ENCODE measurements at regions not wholly inside any gene's neighbourhood (a gene's known extent, or its start where the extent isn't known, plus 50 kb on each side); places are given as distances from the start of the nearest gene placed in this dataset.

- H3K9me3 ChIP-seq (ENCODE audit: control extremely low read depth in 1 of 3, control insufficient read depth in 2 of 3, insufficient read depth in 1 of 3, low read length in 2 of 3), result no peaks in the 10 kb centered on the region
- Mint-ChIP-seq H3K9me3 (ENCODE audit: insufficient read depth) (no peaks in the 10 kb centered on the region), H3K4me3 (no peak overlapping the region), H3K27ac (no peak overlapping the region), H3K27me3 (no peaks in the 10 kb centered on the region), H3K4me1 (no peaks in the 10 kb centered on the region)
- no peaks in the 10 kb centered on the region for H3K36me3 ChIP-seq (replicated peaks in 1 of 2; ENCODE audit: control extremely low read depth in 1 of 2, control insufficient read depth in 1 of 2, extremely low read depth in 1 of 2, insufficient read depth in 2 of 2, low read length in 1 of 2)
- ChIA-PET CTCF (no interaction called here), POLR2A (no interaction called here)
- no peak overlapping the region for H3K4me2 ChIP-seq (replicated peaks; ENCODE audit: low read depth, low read length, poor library complexity, severe bottlenecking)
- DNase-seq, result no peak
- no peak overlapping the region for H3K27ac ChIP-seq (ENCODE audit: low read length in 2 of 2)
- no peaks in the 10 kb centered on the region for H3K4me1 ChIP-seq (ENCODE audit: control insufficient read depth in 2 of 2, insufficient read depth in 2 of 2, low read length in 2 of 2)
- no peak for ATAC-seq (ENCODE audit: low read depth)
- H4K20me1 ChIP-seq (ENCODE audit: control insufficient read depth, insufficient read depth, low read length, poor library complexity, severe bottlenecking), result no peaks in the 10 kb centered on the region
- WGBS (ENCODE audit: insufficient coverage), result no CpG with 5 or more reads among the region's 5 CpGs
- no peak overlapping the region for H3K9ac ChIP-seq (ENCODE audit: low read length)
- no peaks in the 10 kb centered on the region for H3K79me2 ChIP-seq (ENCODE audit: control insufficient read depth, insufficient read depth, low read length)
- TF ChIP-seq EZH2 (IDR thresholded peaks at IDR 0.05; ENCODE audit: borderline replicate concordance, insufficient read depth, low read depth, low read length, poor library complexity, severe bottlenecking), result no peak
- TF ChIP-seq, protein P1, sequence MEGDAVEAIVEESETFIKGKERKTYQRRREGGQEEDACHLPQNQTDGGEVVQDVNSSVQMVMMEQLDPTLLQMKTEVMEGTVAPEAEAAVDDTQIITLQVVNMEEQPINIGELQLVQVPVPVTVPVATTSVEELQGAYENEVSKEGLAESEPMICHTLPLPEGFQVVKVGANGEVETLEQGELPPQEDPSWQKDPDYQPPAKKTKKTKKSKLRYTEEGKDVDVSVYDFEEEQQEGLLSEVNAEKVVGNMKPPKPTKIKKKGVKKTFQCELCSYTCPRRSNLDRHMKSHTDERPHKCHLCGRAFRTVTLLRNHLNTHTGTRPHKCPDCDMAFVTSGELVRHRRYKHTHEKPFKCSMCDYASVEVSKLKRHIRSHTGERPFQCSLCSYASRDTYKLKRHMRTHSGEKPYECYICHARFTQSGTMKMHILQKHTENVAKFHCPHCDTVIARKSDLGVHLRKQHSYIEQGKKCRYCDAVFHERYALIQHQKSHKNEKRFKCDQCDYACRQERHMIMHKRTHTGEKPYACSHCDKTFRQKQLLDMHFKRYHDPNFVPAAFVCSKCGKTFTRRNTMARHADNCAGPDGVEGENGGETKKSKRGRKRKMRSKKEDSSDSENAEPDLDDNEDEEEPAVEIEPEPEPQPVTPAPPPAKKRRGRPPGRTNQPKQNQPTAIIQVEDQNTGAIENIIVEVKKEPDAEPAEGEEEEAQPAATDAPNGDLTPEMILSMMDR (IDR thresholded peaks at IDR 0.05), result no peak
- H3K4me3 ChIP-seq (ENCODE audit: control extremely low read depth in 1 of 5, extremely low read depth in 1 of 5, insufficient read depth in 1 of 5, low read depth in 2 of 5, low read length in 4 of 5), result no peak overlapping the region
- H3K27me3 ChIP-seq (replicated peaks in 1 of 4; ENCODE audit: control extremely low read depth in 1 of 4, control insufficient read depth in 3 of 4, insufficient read depth in 4 of 4, low read length in 3 of 4), result peaks cover 0 to 3% (median 0%) of the 10 kb centered on the region in 4 experiments
- intact Hi-C loops (cut with micrococcal nuclease), result no loop called here
- no peak overlapping the region for H2AFZ ChIP-seq (ENCODE audit: insufficient read depth, low read depth, low read length, poor library complexity, severe bottlenecking)
Observed at GRCh38 chr14:34214961-34215360, 247.1 kb downstream of the SPTSSA start.

GRCh38 chr14:34213332-34213731, 248.7 kb downstream of the SPTSSA start:
- no peak overlapping the region for H3K4me3 ChIP-seq (ENCODE audit: control extremely low read depth in 1 of 5, extremely low read depth in 1 of 5, insufficient read depth in 1 of 5, low read depth in 2 of 5, low read length in 4 of 5)
- no peak overlapping the region for H3K4me2 ChIP-seq (replicated peaks; ENCODE audit: low read depth, low read length, poor library complexity, severe bottlenecking)
- no peaks in the 10 kb centered on the region for H3K9me3 ChIP-seq (ENCODE audit: control extremely low read depth in 1 of 3, control insufficient read depth in 2 of 3, insufficient read depth in 1 of 3, low read length in 2 of 3)
- peaks cover 0 to 3% (median 0%) of the 10 kb centered on the region in 4 experiments for H3K27me3 ChIP-seq (replicated peaks in 1 of 4; ENCODE audit: control extremely low read depth in 1 of 4, control insufficient read depth in 3 of 4, insufficient read depth in 4 of 4, low read length in 3 of 4)
- no peaks in the 10 kb centered on the region for H3K36me3 ChIP-seq (replicated peaks in 1 of 2; ENCODE audit: control extremely low read depth in 1 of 2, control insufficient read depth in 1 of 2, extremely low read depth in 1 of 2, insufficient read depth in 2 of 2, low read length in 1 of 2)
- no peaks in the 10 kb centered on the region for H3K79me2 ChIP-seq (ENCODE audit: control insufficient read depth, insufficient read depth, low read length)
- no peak for TF ChIP-seq EZH2 (IDR thresholded peaks at IDR 0.05; ENCODE audit: borderline replicate concordance, insufficient read depth, low read depth, low read length, poor library complexity, severe bottlenecking)
- TF ChIP-seq, protein P1 (IDR thresholded peaks at IDR 0.05), result no peak
- ChIA-PET POLR2A (no interaction called here), CTCF (interaction anchor here (0.6 kb wide), 1 partner anchor 1210 kb away, joined by 3 read pairs; no protein-coding TSS in a partner anchor)
- DNase-seq, result no peak
- no peaks in the 10 kb centered on the region for H4K20me1 ChIP-seq (ENCODE audit: control insufficient read depth, insufficient read depth, low read length, poor library complexity, severe bottlenecking)
- H2AFZ ChIP-seq (ENCODE audit: insufficient read depth, low read depth, low read length, poor library complexity, severe bottlenecking), result no peak overlapping the region
- H3K9ac ChIP-seq (ENCODE audit: low read length), result no peak overlapping the region
- no peak for ATAC-seq (ENCODE audit: low read depth)
- no peaks in the 10 kb centered on the region for H3K27me3 Mint-ChIP-seq
- H3K9me3 Mint-ChIP-seq (ENCODE audit: insufficient read depth), result no peaks in the 10 kb centered on the region
- H3K4me3 Mint-ChIP-seq, result no peak overlapping the region
- H3K4me1 ChIP-seq (ENCODE audit: control insufficient read depth in 2 of 2, insufficient read depth in 2 of 2, low read length in 2 of 2), result no peaks in the 10 kb centered on the region
- no peak overlapping the region for H3K27ac ChIP-seq (ENCODE audit: low read length in 2 of 2)
- no peak overlapping the region for H3K27ac Mint-ChIP-seq
- 100% methylated on average over 2 of the region's 10 CpGs for WGBS (ENCODE audit: insufficient coverage)
- H3K4me1 Mint-ChIP-seq, result no peaks in the 10 kb centered on the region
- intact Hi-C loops (cut with micrococcal nuclease), result no loop called here
